ENCODE measurements at regions not wholly inside any gene's neighbourhood (a gene's known extent, or its start where the extent isn't known, plus 50 kb on each side); places are given as distances from the start of the nearest gene placed in this dataset.

GRCh38 chr7:25520516-25520915, 292.2 kb upstream of the NPVF start:
- peaks cover 1 to 3% of the 10 kb centered on the region in 2 donors for H3K27me3 Mint-ChIP-seq
- Histone ChIP-seq H3K4me3 (ENCODE audit: control insufficient read depth in 1 of 2, extremely low read depth in 1 of 2, low read length in 1 of 2) (peak overlapping the region in 1 of 2 donors; percentile 17), H3K27ac (ENCODE audit: low read length) (no peak overlapping the region), H3K9me3 (no peaks in the 10 kb centered on the region), H3K27me3 (replicated peaks in 1 of 2; ENCODE audit: control insufficient read depth in 2 of 2, extremely low read depth in 1 of 2, insufficient read depth in 2 of 2, low read length in 1 of 2) (peaks cover 0 to 6% of the 10 kb centered on the region in 2 experiments), H3K4me1 (ENCODE audit: control insufficient read depth in 1 of 2, extremely low read depth in 1 of 2, insufficient read depth in 2 of 2, low read length in 2 of 2) (peaks cover 32 to 39% of the 10 kb centered on the region in 2 experiments), H3K36me3 (ENCODE audit: control insufficient read depth in 2 of 2, extremely low read depth in 1 of 2, insufficient read depth in 1 of 2, low read length in 1 of 2) (no peaks in the 10 kb centered on the region)
- peaks cover 0 to 4% (median 0%) of the 10 kb centered on the region in 3 donors for H3K9me3 Mint-ChIP-seq
- ChIA-PET CTCF (interaction anchor here in 1 of 2 donors (1.3 kb wide), 1 partner anchor 45 kb away, joined by 3 read pairs; no protein-coding TSS in a partner anchor), POLR2A (no interaction called here)
- 94% methylated on average over 2 of the region's 6 CpGs for WGBS (ENCODE audit: insufficient coverage)
- peak overlapping the region in 1 of 3 donors; percentile 64 for H3K4me3 Mint-ChIP-seq
- DNase-seq (no peak), ATAC-seq (replicated peaks in 1 of 4) (no peak)
- peak overlapping the region; percentile 49 to 63 for H3K27ac Mint-ChIP-seq
- H3K4me1 Mint-ChIP-seq: peaks cover 35 to 49% (median 35%) of the 10 kb centered on the region in 3 donors
- no peaks in the 10 kb centered on the region for H3K36me3 Mint-ChIP-seq

DNA sequence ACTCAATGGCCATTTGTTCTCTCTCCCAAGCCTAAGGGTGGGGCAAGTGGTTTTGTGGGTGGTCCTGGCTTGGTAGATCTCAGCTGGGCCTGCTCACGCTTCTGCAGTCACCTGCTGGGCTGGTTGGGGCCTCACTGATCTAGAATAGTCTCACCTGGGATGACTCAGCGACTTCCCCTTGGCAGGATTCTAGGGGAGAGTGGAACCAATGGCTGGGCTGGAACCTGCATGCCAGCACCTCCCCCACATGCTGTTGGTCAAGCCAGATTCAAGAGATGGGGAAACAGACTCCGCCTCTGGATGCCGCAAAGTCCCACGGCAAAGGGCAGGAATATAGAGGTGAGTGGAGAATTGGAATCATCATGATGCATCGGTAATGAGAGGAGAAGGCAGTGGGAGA, 292.9 kb upstream of the NPVF start:
- POLR2A ChIA-PET: no interaction called here

GRCh38 chr7:25522727-25523126, 294.4 kb upstream of the NPVF start:
- Histone ChIP-seq H3K4me1 (ENCODE audit: control insufficient read depth in 1 of 2, extremely low read depth in 1 of 2, insufficient read depth in 2 of 2, low read length in 2 of 2) (peaks cover 32 to 37% of the 10 kb centered on the region in 2 experiments), H3K4me3 (ENCODE audit: control insufficient read depth in 1 of 2, extremely low read depth in 1 of 2, low read length in 1 of 2) (no peak overlapping the region), H3K36me3 (ENCODE audit: control insufficient read depth in 2 of 2, extremely low read depth in 1 of 2, insufficient read depth in 1 of 2, low read length in 1 of 2) (no peaks in the 10 kb centered on the region), H3K27me3 (replicated peaks in 1 of 2; ENCODE audit: control insufficient read depth in 2 of 2, extremely low read depth in 1 of 2, insufficient read depth in 2 of 2, low read length in 1 of 2) (peaks cover 0 to 3% of the 10 kb centered on the region in 2 experiments), H3K27ac (ENCODE audit: low read length) (peak overlapping the region; percentile 25), H3K9me3 (no peaks in the 10 kb centered on the region)
- Mint-ChIP-seq H3K4me3 (peak overlapping the region in 1 of 3 donors; percentile 53), H3K27me3 (peaks cover 1 to 7% of the 10 kb centered on the region in 2 donors), H3K27ac (peak overlapping the region; percentile 50 to 73), H3K36me3 (no peaks in the 10 kb centered on the region), H3K4me1 (peaks cover 35 to 49% (median 35%) of the 10 kb centered on the region in 3 donors), H3K9me3 (peaks cover 0 to 4% (median 0%) of the 10 kb centered on the region in 3 donors)
- POLR2A ChIA-PET: interaction anchor here in 1 of 2 donors (0.6 kb wide), 1 partner anchor 397 kb away, joined by 6 read pairs; no protein-coding TSS in a partner anchor
- ATAC-seq (replicated peaks in 1 of 4): peak; percentile 48 to 67 (median 52)
- peak in 1 of 35 experiments; percentile 8 for DNase-seq
- CTCF ChIA-PET: no interaction called here

More for the DNA sequence above, 292.9 kb upstream of the NPVF start:
- 71% methylated on average over 3 of the region's 6 CpGs for WGBS (ENCODE audit: insufficient coverage)
- ATAC-seq (replicated peaks in 1 of 4) (no peak), DNase-seq (no peak)
- H3K36me3 Mint-ChIP-seq: no peaks in the 10 kb centered on the region
- peak overlapping the region in 1 of 3 donors; percentile 53 for H3K4me3 Mint-ChIP-seq
- H3K4me1 ChIP-seq (ENCODE audit: control insufficient read depth in 1 of 2, extremely low read depth in 1 of 2, insufficient read depth in 2 of 2, low read length in 2 of 2): peaks cover 32 to 37% of the 10 kb centered on the region in 2 experiments
- H3K27me3 ChIP-seq (replicated peaks in 1 of 2; ENCODE audit: control insufficient read depth in 2 of 2, extremely low read depth in 1 of 2, insufficient read depth in 2 of 2, low read length in 1 of 2): peaks cover 0 to 6% of the 10 kb centered on the region in 2 experiments
- no peak overlapping the region for H3K4me3 ChIP-seq (ENCODE audit: control insufficient read depth in 1 of 2, extremely low read depth in 1 of 2, low read length in 1 of 2)
- CTCF ChIA-PET: interaction anchor here in 1 of 2 donors (0.6 to 1.3 kb wide), 2 partner anchors 44 to 113 kb away, joined by 3 read pairs; no protein-coding TSS in a partner anchor
- no peaks in the 10 kb centered on the region for H3K36me3 ChIP-seq (ENCODE audit: control insufficient read depth in 2 of 2, extremely low read depth in 1 of 2, insufficient read depth in 1 of 2, low read length in 1 of 2)
- peaks cover 0 to 4% (median 0%) of the 10 kb centered on the region in 3 donors for H3K9me3 Mint-ChIP-seq
- H3K27ac ChIP-seq (ENCODE audit: low read length): no peak overlapping the region
- no peaks in the 10 kb centered on the region for H3K9me3 ChIP-seq
- H3K27me3 Mint-ChIP-seq: peaks cover 1 to 7% of the 10 kb centered on the region in 2 donors
- H3K27ac Mint-ChIP-seq: no peak overlapping the region
- peaks cover 35 to 49% (median 35%) of the 10 kb centered on the region in 3 donors for H3K4me1 Mint-ChIP-seq

GRCh38 chr7:25527665-25528170, 299.4 kb upstream of the NPVF start:
- Histone ChIP-seq H3K4me3 (ENCODE audit: control insufficient read depth in 1 of 2, extremely low read depth in 1 of 2, low read length in 1 of 2) (no peak overlapping the region), H3K27ac (ENCODE audit: low read length) (no peak overlapping the region), H3K36me3 (ENCODE audit: control insufficient read depth in 2 of 2, extremely low read depth in 1 of 2, insufficient read depth in 1 of 2, low read length in 1 of 2) (no peaks in the 10 kb centered on the region), H3K9me3 (no peaks in the 10 kb centered on the region), H3K27me3 (replicated peaks in 1 of 2; ENCODE audit: control insufficient read depth in 2 of 2, extremely low read depth in 1 of 2, insufficient read depth in 2 of 2, low read length in 1 of 2) (no peaks in the 10 kb centered on the region), H3K4me1 (ENCODE audit: control insufficient read depth in 1 of 2, extremely low read depth in 1 of 2, insufficient read depth in 2 of 2, low read length in 2 of 2) (peaks cover 0 to 5% of the 10 kb centered on the region in 2 experiments)
- ATAC-seq (replicated peaks in 1 of 4): no peak
- H3K27ac Mint-ChIP-seq: no peak overlapping the region
- 72% methylated on average over 3 of the region's 7 CpGs for WGBS (ENCODE audit: insufficient coverage)
- CTCF ChIA-PET: no interaction called here
- H3K27me3 Mint-ChIP-seq: peaks cover 1 to 11% of the 10 kb centered on the region in 2 donors
- no peak for DNase-seq
- H3K4me3 Mint-ChIP-seq: no peak overlapping the region
- H3K9me3 Mint-ChIP-seq: no peaks in the 10 kb centered on the region
- POLR2A ChIA-PET: no interaction called here
- H3K36me3 Mint-ChIP-seq: no peaks in the 10 kb centered on the region
- peaks cover 7 to 12% (median 7%) of the 10 kb centered on the region in 3 donors for H3K4me1 Mint-ChIP-seq

DNA sequence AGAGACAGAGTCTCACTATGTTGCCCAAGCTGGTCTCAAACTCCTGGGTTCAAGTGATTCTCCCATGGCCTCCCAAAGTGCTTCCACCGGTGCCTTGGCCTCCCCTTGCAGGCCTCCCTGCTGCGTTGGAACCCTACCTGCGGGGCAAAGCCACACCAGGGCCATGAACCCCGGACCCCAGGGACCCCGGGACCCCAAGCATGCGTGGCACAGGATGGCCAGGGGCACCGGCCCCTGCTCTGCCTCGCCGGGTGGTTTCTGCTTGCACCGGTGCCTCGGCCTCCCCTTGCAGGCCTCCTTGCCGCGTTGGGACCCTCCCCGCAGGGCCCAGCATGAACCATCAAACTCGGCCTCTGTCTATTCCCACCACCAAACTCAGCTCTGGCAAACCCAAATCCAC, 301.0 kb upstream of the NPVF start:
- H3K4me1 ChIP-seq (ENCODE audit: control insufficient read depth in 1 of 2, extremely low read depth in 1 of 2, insufficient read depth in 2 of 2, low read length in 2 of 2): no peaks in the 10 kb centered on the region
- H3K4me3 ChIP-seq (ENCODE audit: control insufficient read depth in 1 of 2, extremely low read depth in 1 of 2, low read length in 1 of 2): no peak overlapping the region
- no peaks in the 10 kb centered on the region for H3K27me3 ChIP-seq (replicated peaks in 1 of 2; ENCODE audit: control insufficient read depth in 2 of 2, extremely low read depth in 1 of 2, insufficient read depth in 2 of 2, low read length in 1 of 2)
- no peak overlapping the region for H3K27ac Mint-ChIP-seq
- ATAC-seq (replicated peaks in 1 of 4) (no peak), DNase-seq (no peak)
- H3K9me3 ChIP-seq: no peaks in the 10 kb centered on the region
- no peaks in the 10 kb centered on the region for H3K4me1 Mint-ChIP-seq
- no peaks in the 10 kb centered on the region for H3K9me3 Mint-ChIP-seq
- peaks cover 0 to 11% of the 10 kb centered on the region in 2 donors for H3K27me3 Mint-ChIP-seq
- ChIA-PET POLR2A (no interaction called here), CTCF (no interaction called here)
- 81% methylated on average over 10 of the region's 15 CpGs for WGBS (ENCODE audit: insufficient coverage)
- H3K4me3 Mint-ChIP-seq: no peak overlapping the region
- no peak overlapping the region for H3K27ac ChIP-seq (ENCODE audit: low read length)
- no peaks in the 10 kb centered on the region for H3K36me3 Mint-ChIP-seq
- H3K36me3 ChIP-seq (ENCODE audit: control insufficient read depth in 2 of 2, extremely low read depth in 1 of 2, insufficient read depth in 1 of 2, low read length in 1 of 2): no peaks in the 10 kb centered on the region

DNA sequence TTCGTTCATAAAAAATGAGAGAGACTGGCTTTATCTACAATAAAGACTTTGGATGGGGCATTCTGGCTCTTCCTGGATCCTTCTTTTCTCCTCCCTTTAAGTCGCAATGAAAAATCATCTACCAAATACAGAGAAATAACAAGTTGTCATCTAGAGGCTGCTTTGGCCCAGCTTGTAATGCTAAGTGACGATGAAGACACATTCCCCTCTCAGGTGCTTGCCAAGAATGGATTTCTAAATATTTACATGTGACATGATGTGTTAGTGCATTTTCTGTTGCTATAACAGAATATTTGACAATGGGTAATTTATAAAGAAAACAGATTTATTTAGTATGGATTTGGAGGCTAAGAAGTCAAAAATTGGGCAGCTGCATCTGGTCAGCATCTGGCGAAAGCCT, 308.6 kb upstream of the NPVF start:
- no peaks in the 10 kb centered on the region for H3K36me3 ChIP-seq (ENCODE audit: control insufficient read depth in 2 of 2, extremely low read depth in 1 of 2, insufficient read depth in 1 of 2, low read length in 1 of 2)
- Mint-ChIP-seq H3K4me3 (no peak overlapping the region), H3K4me1 (peaks cover 4 to 9% (median 9%) of the 10 kb centered on the region in 3 donors), H3K36me3 (no peaks in the 10 kb centered on the region), H3K27me3 (peaks cover 2 to 4% of the 10 kb centered on the region in 2 donors), H3K27ac (no peak overlapping the region), H3K9me3 (no peaks in the 10 kb centered on the region)
- no peaks in the 10 kb centered on the region for H3K4me1 ChIP-seq (ENCODE audit: control insufficient read depth in 1 of 2, extremely low read depth in 1 of 2, insufficient read depth in 2 of 2, low read length in 2 of 2)
- ChIA-PET CTCF (no interaction called here), POLR2A (no interaction called here)
- H3K4me3 ChIP-seq (ENCODE audit: control insufficient read depth in 1 of 2, extremely low read depth in 1 of 2, low read length in 1 of 2): no peak overlapping the region
- no peaks in the 10 kb centered on the region for H3K9me3 ChIP-seq
- DNase-seq (no peak), ATAC-seq (replicated peaks in 1 of 4) (no peak)
- H3K27me3 ChIP-seq (replicated peaks in 1 of 2; ENCODE audit: control insufficient read depth in 2 of 2, extremely low read depth in 1 of 2, insufficient read depth in 2 of 2, low read length in 1 of 2): no peaks in the 10 kb centered on the region
- H3K27ac ChIP-seq (ENCODE audit: low read length): no peak overlapping the region
- whole genome bisulfite sequencing (ENCODE audit: insufficient coverage): no CpG with 5 or more reads among the region's 4 CpGs
